ENCODE measurements at regions not wholly inside any gene's neighbourhood (a gene's known extent, or its start where the extent isn't known, plus 50 kb on each side); places are given as distances from the start of the nearest gene placed in this dataset.

GRCh38 chr11:116424615-116425261 lies 348.0 kb downstream of the BUD13 start:
- TF ChIP-seq POLR2A (IDR thresholded peaks at IDR 0.05; ENCODE audit: low read length) (no peak), MAZ (IDR thresholded peaks at IDR 0.05; ENCODE audit: borderline replicate concordance, low read depth, low read length) (no peak), CTCF (IDR thresholded peaks at IDR 0.05) (no peak), PBX3 (IDR thresholded peaks at IDR 0.05) (no peak), EP300 (IDR thresholded peaks at IDR 0.05) (no peak), PHF8 (IDR thresholded peaks at IDR 0.05; ENCODE audit: borderline replicate concordance, low read depth) (no peak), RAD21 (conservative IDR thresholded peaks at IDR 0.05 in 1 of 2, IDR thresholded peaks at IDR 0.05 in 1 of 2) (no peak), RFX5 (IDR thresholded peaks at IDR 0.05) (no peak), MAFK (IDR thresholded peaks at IDR 0.05; ENCODE audit: partially characterized antibody) (no peak), BHLHE40 (IDR thresholded peaks at IDR 0.05; ENCODE audit: low read depth, low read length) (no peak), JUN (IDR thresholded peaks at IDR 0.05) (no peak), RCOR1 (IDR thresholded peaks at IDR 0.05; ENCODE audit: low read depth, low read length) (no peak), KDM1A (IDR thresholded peaks at IDR 0.05; ENCODE audit: low read depth) (no peak)
